ENCODE measurements at regions not wholly inside any gene's neighbourhood (a gene's known extent, or its start where the extent isn't known, plus 50 kb on each side); places are given as distances from the start of the nearest gene placed in this dataset.

- H3K27ac ChIP-seq, result no peak overlapping the region
- in situ Hi-C loops (cut with MboI; ENCODE audit: low sequenced_read_pairs in 4 of 4) (no loop called here), intact Hi-C loops (cut with DNase I; ENCODE audit: low total_unique reads) (no loop called here)
- H3K27me3 ChIP-seq, result no peaks in the 10 kb centered on the region
- DNase-seq, result no peak
- H3K4me1 ChIP-seq, result no peaks in the 10 kb centered on the region
- H3K36me3 ChIP-seq, result no peaks in the 10 kb centered on the region
- H3K4me3 ChIP-seq, result no peak overlapping the region
- TF ChIP-seq POLR2A (IDR thresholded peaks at IDR 0.05) (no peak), CTCF (IDR thresholded peaks at IDR 0.05 in 4 of 5, conservative IDR thresholded peaks at IDR 0.05 in 1 of 5) (no peak)
- no peaks in the 10 kb centered on the region for H3K9me3 ChIP-seq
- ATAC-seq, result no peak
Observed at GRCh38 chr12:23431006-23431405, 518.5 kb downstream of the SOX5 start.

DNA sequence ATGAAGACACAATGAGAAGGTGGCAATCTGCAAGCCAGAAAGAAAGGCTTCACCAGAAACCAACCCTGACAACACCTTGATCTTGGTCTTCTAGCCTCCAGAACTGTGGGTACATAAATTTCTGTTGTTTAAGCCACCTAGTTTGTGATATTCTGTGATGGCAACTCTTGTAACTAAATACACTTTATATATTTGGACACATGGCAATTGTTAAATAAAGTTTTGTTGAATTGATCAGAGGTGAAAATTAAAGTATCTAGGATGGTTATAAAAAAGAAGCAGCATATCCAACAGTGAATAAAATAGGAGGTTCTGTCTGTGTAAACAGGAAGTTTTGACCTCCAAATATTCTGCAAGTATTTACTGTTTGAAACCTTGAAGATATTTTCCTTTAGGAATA is 516.3 kb downstream of the SOX5 start:
- intact Hi-C loops (cut with DNase I; ENCODE audit: low total_unique reads), result no loop called here
- Histone ChIP-seq H3K9me3 (no peaks in the 10 kb centered on the region), H3K4me1 (no peaks in the 10 kb centered on the region), H3K27ac (no peak overlapping the region), H3K27me3 (no peaks in the 10 kb centered on the region), H3K4me3 (no peak overlapping the region), H3K36me3 (no peaks in the 10 kb centered on the region)
- no peak for TF ChIP-seq POLR2A (IDR thresholded peaks at IDR 0.05)
- no peak for TF ChIP-seq CTCF (IDR thresholded peaks at IDR 0.05 in 4 of 5, conservative IDR thresholded peaks at IDR 0.05 in 1 of 5)
- no peak for DNase-seq
- in situ Hi-C loops (cut with MboI; ENCODE audit: low sequenced_read_pairs in 4 of 4), result no loop called here
- no peak for ATAC-seq

DNA sequence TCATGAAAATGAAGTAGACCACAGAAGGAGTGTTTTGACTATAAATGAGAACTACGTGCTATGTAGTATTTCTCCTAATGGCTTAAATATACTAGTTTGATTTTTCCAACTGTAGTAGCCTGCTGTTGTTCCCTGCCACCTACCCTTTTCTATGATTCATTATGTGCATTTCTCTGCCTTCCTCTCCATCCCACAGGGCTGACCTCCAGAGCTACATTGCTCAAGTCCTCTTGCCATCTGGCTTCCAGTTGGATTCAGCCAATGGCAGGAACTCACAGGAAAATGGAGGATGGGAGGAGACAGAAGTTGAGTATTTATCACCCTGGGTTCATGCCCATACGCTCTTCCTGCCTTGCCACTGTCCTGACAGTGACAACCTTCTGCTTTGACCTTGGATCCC is 515.3 kb downstream of the SOX5 start:
- Histone ChIP-seq H3K27ac (no peak overlapping the region), H3K9me3 (no peaks in the 10 kb centered on the region), H3K27me3 (no peaks in the 10 kb centered on the region), H3K4me3 (no peak overlapping the region), H3K36me3 (no peaks in the 10 kb centered on the region), H3K4me1 (no peaks in the 10 kb centered on the region)
- intact Hi-C loops (cut with DNase I; ENCODE audit: low total_unique reads) (no loop called here), in situ Hi-C loops (cut with MboI; ENCODE audit: low sequenced_read_pairs in 4 of 4) (no loop called here)
- ATAC-seq (no peak), DNase-seq (no peak)
- TF ChIP-seq POLR2A (IDR thresholded peaks at IDR 0.05), result no peak

- ATAC-seq, result no peak
- DNase-seq, result no peak
- Histone ChIP-seq H3K27ac (no peak overlapping the region), H3K27me3 (no peaks in the 10 kb centered on the region), H3K4me3 (no peak overlapping the region), H3K4me1 (no peaks in the 10 kb centered on the region), H3K9me3 (no peaks in the 10 kb centered on the region), H3K36me3 (no peaks in the 10 kb centered on the region)
- no peak for TF ChIP-seq CTCF (IDR thresholded peaks at IDR 0.05 in 4 of 5, conservative IDR thresholded peaks at IDR 0.05 in 1 of 5)
- no peak for TF ChIP-seq POLR2A (IDR thresholded peaks at IDR 0.05)
- in situ Hi-C loops (cut with MboI; ENCODE audit: low sequenced_read_pairs in 4 of 4), result no loop called here
- intact Hi-C loops (cut with DNase I; ENCODE audit: low total_unique reads), result no loop called here
Observed at GRCh38 chr12:23446746-23447145, 502.7 kb downstream of the SOX5 start.

GRCh38 chr12:23450810-23451209 is 498.7 kb downstream of the SOX5 start:
- intact Hi-C loops (cut with DNase I; ENCODE audit: low total_unique reads) (no loop called here), in situ Hi-C loops (cut with MboI; ENCODE audit: low sequenced_read_pairs in 4 of 4) (no loop called here)
- no peaks in the 10 kb centered on the region for H3K36me3 ChIP-seq
- H3K27me3 ChIP-seq, result no peaks in the 10 kb centered on the region
- no peak for TF ChIP-seq CTCF (IDR thresholded peaks at IDR 0.05 in 4 of 5, conservative IDR thresholded peaks at IDR 0.05 in 1 of 5)
- no peak for TF ChIP-seq POLR2A (IDR thresholded peaks at IDR 0.05)
- H3K27ac ChIP-seq, result no peak overlapping the region
- no peaks in the 10 kb centered on the region for H3K4me1 ChIP-seq
- H3K9me3 ChIP-seq, result no peaks in the 10 kb centered on the region
- no peak for ATAC-seq
- no peak overlapping the region for H3K4me3 ChIP-seq
- DNase-seq, result no peak

Measured in gastrocnemius medialis (tissue), 4 donors.